Testis (tissue), 2 donors: ENCODE measurements at regions not wholly inside any gene's neighbourhood (a gene's known extent, or its start where the extent isn't known, plus 50 kb on each side); places are given as distances from the start of the nearest gene placed in this dataset.

Source experiments
- DNase-seq: peaks from one replicate; pipeline ENCODE4 v3.0.0-alpha.2; 2019
- H3K27ac ChIP-seq, 2 donors: fragments of 200-600 bp; sonication (generic); one replicate each; pipeline ENCODE4 v1.5.1; 2019
- H3K27me3 ChIP-seq: fragments of 200-600 bp; sonication (generic); one replicate; pipeline ENCODE4 v1.5.1; 2019
- H3K36me3 ChIP-seq: fragments of 200-600 bp; sonication (generic); one replicate; pipeline ENCODE4 v1.5.1; 2017; ENCODE audit warnings: low read depth; ENCODE audit errors: missing control alignments
- H3K4me1 ChIP-seq: fragments of 200-600 bp; sonication (generic); one replicate; pipeline ENCODE4 v1.5.1; 2019
- H3K4me3 ChIP-seq, 2 donors: fragments of 200-600 bp; sonication (generic); one replicate each; pipeline ENCODE4 v1.5.1; 2017 to 2019
- H3K9me3 ChIP-seq: fragments of 200-600 bp; sonication (generic); one replicate; pipeline ENCODE4 v1.5.1; 2017
- POLR2A ChIP-seq: fragments of 450-650 bp; IDR thresholded peaks from one replicate; pipeline ENCODE4 v1.6.1; 2017; ENCODE audit warnings: antibody characterized with exemption, mild to moderate bottlenecking, moderate library complexity
- WGBS, 2 donors: methylation state at CpG; one replicate each; pipeline ENCODE4 v1.1.5; 2018; 5-methylcytosine and 5-hydroxymethylcytosine counted together
- intact Hi-C: fragments of 100-400 bp; cut with DNase I; formaldehyde crosslinking; loops from one replicate; pipeline ENCODE4 v1.15.1; 2023; ENCODE audit warnings: low total_unique reads
- TF ChIP-seq, protein P1 (sequence below), 3 experiments: fragments of 450-650 bp in 2 of 3; fragments of 200-600 bp in 1 of 3; sonication (generic) in 1 of 3; IDR thresholded peaks; one replicate each; pipeline ENCODE4 v1.5.1; 2016 to 2019; ENCODE audit warnings: antibody characterized with exemption in 3 of 3, mild to moderate bottlenecking in 2 of 3, moderate library complexity in 1 of 3

DNA sequence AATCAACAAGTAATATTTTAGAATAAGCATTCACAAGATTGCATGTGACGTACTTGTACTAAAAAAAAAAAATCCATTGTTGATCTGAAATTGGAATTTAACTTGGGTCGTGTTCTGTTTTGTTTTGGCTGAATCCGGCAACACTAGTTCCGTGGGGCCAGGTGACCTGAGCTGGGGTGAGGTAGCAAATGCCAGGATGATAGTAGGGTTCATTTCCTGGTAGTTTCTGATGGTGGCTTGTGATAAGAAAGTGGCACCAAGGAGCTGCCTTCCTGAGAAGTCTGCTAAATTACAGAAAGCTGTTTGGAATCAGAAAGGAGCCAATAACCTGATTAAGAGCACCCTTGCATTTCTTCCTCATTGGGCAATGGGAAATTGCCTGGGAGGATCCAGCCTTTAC, 126.4 kb upstream of the DLX2 start:
- Histone ChIP-seq H3K36me3 (no peaks in the 10 kb centered on the region), H3K27ac (no peak overlapping the region), H3K27me3 (no peaks in the 10 kb centered on the region), H3K4me1 (no peaks in the 10 kb centered on the region), H3K4me3 (no peak overlapping the region), H3K9me3 (no peaks in the 10 kb centered on the region)
- intact Hi-C loops: no loop called here
- DNase-seq: no peak
- TF ChIP-seq POLR2A: no peak
- TF ChIP-seq, protein P1, sequence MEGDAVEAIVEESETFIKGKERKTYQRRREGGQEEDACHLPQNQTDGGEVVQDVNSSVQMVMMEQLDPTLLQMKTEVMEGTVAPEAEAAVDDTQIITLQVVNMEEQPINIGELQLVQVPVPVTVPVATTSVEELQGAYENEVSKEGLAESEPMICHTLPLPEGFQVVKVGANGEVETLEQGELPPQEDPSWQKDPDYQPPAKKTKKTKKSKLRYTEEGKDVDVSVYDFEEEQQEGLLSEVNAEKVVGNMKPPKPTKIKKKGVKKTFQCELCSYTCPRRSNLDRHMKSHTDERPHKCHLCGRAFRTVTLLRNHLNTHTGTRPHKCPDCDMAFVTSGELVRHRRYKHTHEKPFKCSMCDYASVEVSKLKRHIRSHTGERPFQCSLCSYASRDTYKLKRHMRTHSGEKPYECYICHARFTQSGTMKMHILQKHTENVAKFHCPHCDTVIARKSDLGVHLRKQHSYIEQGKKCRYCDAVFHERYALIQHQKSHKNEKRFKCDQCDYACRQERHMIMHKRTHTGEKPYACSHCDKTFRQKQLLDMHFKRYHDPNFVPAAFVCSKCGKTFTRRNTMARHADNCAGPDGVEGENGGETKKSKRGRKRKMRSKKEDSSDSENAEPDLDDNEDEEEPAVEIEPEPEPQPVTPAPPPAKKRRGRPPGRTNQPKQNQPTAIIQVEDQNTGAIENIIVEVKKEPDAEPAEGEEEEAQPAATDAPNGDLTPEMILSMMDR (IDR thresholded peaks at IDR 0.05): no peak
- WGBS, 2 donors: 89 to 94% methylated on average over 4 of the region's 4 CpGs

DNA sequence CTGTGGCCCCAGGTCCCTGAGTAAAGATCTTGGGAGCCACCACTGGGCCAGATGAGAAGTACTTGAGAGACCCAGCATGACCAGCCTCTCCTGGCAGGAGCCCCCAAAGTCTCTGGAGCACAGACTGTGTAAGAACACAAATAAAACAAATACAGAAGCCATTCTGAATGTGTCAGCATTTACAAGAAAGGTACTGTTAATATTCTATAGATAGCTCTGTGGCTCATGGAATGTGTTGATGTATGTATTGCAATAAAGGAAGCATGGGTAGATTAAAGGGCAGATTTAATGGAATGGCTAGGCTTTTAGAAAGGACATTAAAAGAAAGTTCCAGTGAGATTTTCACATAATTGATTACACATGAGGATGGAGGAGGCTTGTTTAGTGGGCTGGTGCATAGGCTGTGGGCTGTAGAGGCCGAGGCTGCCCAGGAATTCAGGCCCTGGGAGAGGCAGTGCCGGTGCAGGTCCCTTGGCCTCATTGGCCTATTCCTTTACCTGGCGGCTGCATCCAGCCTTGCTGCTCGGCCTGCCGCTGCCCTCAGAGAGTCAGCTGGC, 127.7 kb upstream of the DLX2 start:
- DNase-seq: no peak
- intact Hi-C loops: no loop called here
- TF ChIP-seq, protein P1 (IDR thresholded peaks at IDR 0.05): no peak
- TF ChIP-seq POLR2A: no peak
- no peaks in the 10 kb centered on the region for H3K9me3 ChIP-seq
- no peaks in the 10 kb centered on the region for H3K36me3 ChIP-seq
- no peaks in the 10 kb centered on the region for H3K27me3 ChIP-seq
- H3K4me3 ChIP-seq: no peak overlapping the region
- H3K27ac ChIP-seq: no peak overlapping the region
- WGBS, 2 donors: 64 to 81% methylated on average over 2 to 5 of the region's 5 CpGs
- H3K4me1 ChIP-seq: no peaks in the 10 kb centered on the region

DNA sequence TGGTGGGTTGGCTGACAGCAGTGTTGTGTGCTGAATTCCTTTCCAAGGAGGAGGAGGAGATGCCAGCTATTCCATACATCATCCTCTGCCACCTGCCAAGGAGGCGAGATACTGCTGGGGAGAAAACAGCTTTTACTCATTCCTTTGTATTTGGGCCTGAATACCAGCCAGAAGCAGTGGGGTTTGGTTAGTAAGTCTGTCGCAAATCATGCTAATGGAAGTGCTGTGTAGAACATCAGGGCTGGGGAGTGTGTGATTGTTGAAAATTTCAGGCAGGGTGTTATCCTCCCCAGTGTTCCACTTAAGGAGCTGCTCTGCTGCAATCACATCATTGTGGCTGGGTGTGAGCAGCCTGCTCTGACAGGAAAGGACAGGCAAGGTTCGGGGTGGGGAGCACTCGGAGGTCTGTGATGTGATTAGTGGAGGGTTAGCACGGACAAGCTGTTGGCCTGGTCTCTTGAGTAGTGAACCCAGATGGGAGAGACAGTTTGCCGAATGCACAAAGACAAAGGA, 128.2 kb upstream of the DLX2 start:
- no peak overlapping the region for H3K4me3 ChIP-seq
- no peaks in the 10 kb centered on the region for H3K36me3 ChIP-seq
- DNase-seq: no peak
- no peaks in the 10 kb centered on the region for H3K27me3 ChIP-seq
- no peak overlapping the region for H3K27ac ChIP-seq
- H3K9me3 ChIP-seq: no peaks in the 10 kb centered on the region
- WGBS, 2 donors: 83 to 84% methylated on average over 6 of the region's 6 CpGs
- intact Hi-C loops: no loop called here
- no peak for TF ChIP-seq POLR2A
- TF ChIP-seq, protein P1 (IDR thresholded peaks at IDR 0.05): no peak
- H3K4me1 ChIP-seq: no peaks in the 10 kb centered on the region

DNA sequence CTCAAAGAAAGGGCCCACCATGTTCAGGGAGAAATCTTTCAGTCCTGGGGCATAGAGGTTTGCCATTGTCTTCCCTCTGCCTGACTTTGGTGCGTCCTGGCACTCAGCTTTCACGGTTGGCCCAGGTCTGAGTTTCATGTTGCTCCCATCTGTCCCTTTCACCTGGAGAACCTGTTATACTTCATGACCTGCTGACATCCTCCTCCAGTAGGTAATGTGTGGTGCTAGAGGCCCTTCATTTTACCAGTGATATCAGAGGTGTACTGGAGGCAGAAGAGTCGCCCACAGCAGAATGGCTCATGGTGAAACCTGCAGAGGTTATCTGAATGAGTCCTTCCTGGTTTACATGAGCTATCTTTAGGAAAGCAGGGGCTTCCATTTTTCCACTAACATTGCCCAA, 128.8 kb upstream of the DLX2 start:
- Histone ChIP-seq H3K36me3 (no peaks in the 10 kb centered on the region), H3K4me3 (no peak overlapping the region), H3K4me1 (no peaks in the 10 kb centered on the region), H3K27me3 (no peaks in the 10 kb centered on the region), H3K27ac (no peak overlapping the region), H3K9me3 (no peaks in the 10 kb centered on the region)
- intact Hi-C loops: no loop called here
- no peak for TF ChIP-seq POLR2A
- TF ChIP-seq, protein P1 (IDR thresholded peaks at IDR 0.05): no peak
- 65 to 96% methylated on average over 3 of the region's 3 CpGs for WGBS, 2 donors
- no peak for DNase-seq

DNA sequence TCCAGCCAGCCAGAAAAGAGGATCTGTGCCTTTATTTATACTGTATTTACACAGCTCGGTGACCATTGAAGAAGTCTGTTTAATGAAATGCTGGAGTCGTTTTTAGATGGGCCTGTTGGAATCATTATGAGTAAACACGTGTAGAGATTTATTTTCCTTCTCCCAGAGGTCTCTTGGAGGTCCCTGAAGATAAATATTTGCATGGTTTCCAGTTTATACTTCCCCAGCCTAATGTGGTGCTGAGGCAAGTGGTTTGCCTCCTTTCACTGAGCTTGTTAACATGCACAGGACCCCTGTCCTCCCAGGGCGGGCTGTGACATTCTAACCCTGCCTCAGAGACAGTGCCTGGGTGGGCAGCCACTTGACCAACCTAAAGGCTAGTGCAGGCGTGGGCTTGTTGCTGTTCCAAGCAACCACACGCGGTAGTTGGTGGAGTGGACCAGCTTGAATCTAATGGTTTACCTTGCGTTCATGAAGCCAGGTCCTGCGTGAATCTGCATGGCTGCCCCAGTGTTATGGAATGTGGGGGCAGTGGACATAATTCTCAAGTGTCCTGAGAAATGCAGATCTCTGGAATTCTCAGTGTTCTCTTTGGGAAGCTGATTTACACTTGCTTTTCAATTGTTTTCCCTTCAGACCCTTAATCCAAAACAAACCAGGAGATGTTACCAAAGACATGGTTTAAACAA, 130.2 kb upstream of the DLX2 start:
- no peaks in the 10 kb centered on the region for H3K9me3 ChIP-seq
- 85 to 88% methylated on average over 8 to 9 of the region's 9 CpGs for WGBS, 2 donors
- intact Hi-C loops: no loop called here
- no peaks in the 10 kb centered on the region for H3K36me3 ChIP-seq
- H3K27ac ChIP-seq: no peak overlapping the region
- TF ChIP-seq, protein P1 (IDR thresholded peaks at IDR 0.05): no peak
- TF ChIP-seq POLR2A: no peak
- no peak overlapping the region for H3K4me3 ChIP-seq
- no peaks in the 10 kb centered on the region for H3K27me3 ChIP-seq
- DNase-seq: no peak
- no peaks in the 10 kb centered on the region for H3K4me1 ChIP-seq
